ENCODE measurements at regions not wholly inside any gene's neighbourhood (a gene's known extent, or its start where the extent isn't known, plus 50 kb on each side); places are given as distances from the start of the nearest gene placed in this dataset.
A peak's percentile ranks its signal among the peaks of the same experiment; 100 is the strongest.

GRCh38 chrX:80237072-80237471, 183.2 kb upstream of the TENT5D start:
- Mint-ChIP-seq H3K27me3 (no peaks in the 10 kb centered on the region), H3K27ac (no peak overlapping the region)

GRCh38 chrX:80246271-80246670, 174.0 kb upstream of the TENT5D start:
- no peak overlapping the region for H3K4me3 Mint-ChIP-seq

More at GRCh38 chrX:80237072-80237471, 183.2 kb upstream of the TENT5D start:
- Mint-ChIP-seq H3K36me3 (no peaks in the 10 kb centered on the region), H3K4me1 (no peaks in the 10 kb centered on the region), H3K9me3 (peaks cover 0 to 4% (median 0%) of the 10 kb centered on the region in 7 donors), H3K4me3 (no peak overlapping the region)
- no peak for DNase-seq
- ATAC-seq (ENCODE audit: low read depth in 2 of 2), result no peak

GRCh38 chrX:80266287-80266686, 154.0 kb upstream of the TENT5D start:
- DNase-seq (no peak), ATAC-seq (ENCODE audit: low read depth in 2 of 2) (no peak)
- H3K27me3 Mint-ChIP-seq, result no peaks in the 10 kb centered on the region
- no peak overlapping the region for H3K4me3 Mint-ChIP-seq
- H3K4me1 Mint-ChIP-seq, result no peaks in the 10 kb centered on the region
- peaks cover 0 to 2% (median 0%) of the 10 kb centered on the region in 7 donors for H3K9me3 Mint-ChIP-seq
- no peaks in the 10 kb centered on the region for H3K36me3 Mint-ChIP-seq
- no peak overlapping the region for H3K27ac Mint-ChIP-seq

More at GRCh38 chrX:80246271-80246670, 174.0 kb upstream of the TENT5D start:
- Mint-ChIP-seq H3K36me3 (no peaks in the 10 kb centered on the region), H3K9me3 (peaks cover 0 to 10% (median 0%) of the 10 kb centered on the region in 7 donors), H3K4me1 (no peaks in the 10 kb centered on the region), H3K27me3 (no peaks in the 10 kb centered on the region), H3K27ac (no peak overlapping the region)
- ATAC-seq (ENCODE audit: low read depth in 2 of 2) (no peak), DNase-seq (no peak)

GRCh38 chrX:80266979-80267378, 153.3 kb upstream of the TENT5D start:
- Mint-ChIP-seq H3K36me3 (no peaks in the 10 kb centered on the region), H3K4me3 (no peak overlapping the region), H3K27ac (no peak overlapping the region), H3K9me3 (peaks cover 0 to 2% (median 0%) of the 10 kb centered on the region in 7 donors), H3K4me1 (no peaks in the 10 kb centered on the region), H3K27me3 (no peaks in the 10 kb centered on the region)
- no peak for ATAC-seq (ENCODE audit: low read depth in 2 of 2)
- DNase-seq, result no peak

GRCh38 chrX:80267790-80268189, 152.5 kb upstream of the TENT5D start:
- ATAC-seq (ENCODE audit: low read depth in 2 of 2) (no peak), DNase-seq (no peak)
- Mint-ChIP-seq H3K27ac (no peak overlapping the region), H3K9me3 (peaks cover 0 to 2% (median 0%) of the 10 kb centered on the region in 7 donors), H3K36me3 (no peaks in the 10 kb centered on the region), H3K4me1 (no peaks in the 10 kb centered on the region), H3K27me3 (no peaks in the 10 kb centered on the region), H3K4me3 (no peak overlapping the region)

GRCh38 chrX:80282535-80282934, 137.7 kb upstream of the TENT5D start:
- Mint-ChIP-seq H3K36me3 (no peaks in the 10 kb centered on the region), H3K27ac (no peak overlapping the region), H3K9me3 (peaks cover 1 to 9% (median 4%) of the 10 kb centered on the region in 7 donors), H3K27me3 (no peaks in the 10 kb centered on the region), H3K4me3 (no peak overlapping the region), H3K4me1 (no peaks in the 10 kb centered on the region)
- ATAC-seq (ENCODE audit: low read depth in 2 of 2), result no peak
- no peak for DNase-seq

- no peaks in the 10 kb centered on the region for H3K27me3 Mint-ChIP-seq
- H3K4me1 Mint-ChIP-seq, result no peaks in the 10 kb centered on the region
- H3K9me3 Mint-ChIP-seq, result peaks cover 0 to 1% (median 0%) of the 10 kb centered on the region in 7 donors
- DNase-seq, result no peak
- no peak overlapping the region for H3K27ac Mint-ChIP-seq
- H3K4me3 Mint-ChIP-seq, result no peak overlapping the region
- H3K36me3 Mint-ChIP-seq, result no peaks in the 10 kb centered on the region
- no peak for ATAC-seq (ENCODE audit: low read depth in 2 of 2)
Measured at GRCh38 chrX:80285131-80285773, 135.0 kb upstream of the TENT5D start.

GRCh38 chrX:80290834-80291233, 129.4 kb upstream of the TENT5D start:
- H3K27ac Mint-ChIP-seq, result no peak overlapping the region
- DNase-seq (no peak), ATAC-seq (ENCODE audit: low read depth in 2 of 2) (no peak)
- H3K27me3 Mint-ChIP-seq, result no peaks in the 10 kb centered on the region
- peak overlapping the region in 1 of 8 donors; percentile 18 for H3K4me3 Mint-ChIP-seq
- peaks cover 0 to 9% (median 0%) of the 10 kb centered on the region in 7 donors for H3K9me3 Mint-ChIP-seq
- no peaks in the 10 kb centered on the region for H3K4me1 Mint-ChIP-seq
- H3K36me3 Mint-ChIP-seq, result no peaks in the 10 kb centered on the region

- no peak overlapping the region for H3K27ac Mint-ChIP-seq
- H3K36me3 Mint-ChIP-seq, result no peaks in the 10 kb centered on the region
- no peaks in the 10 kb centered on the region for H3K27me3 Mint-ChIP-seq
- H3K4me1 Mint-ChIP-seq, result no peaks in the 10 kb centered on the region
- ATAC-seq (ENCODE audit: low read depth in 2 of 2) (no peak), DNase-seq (no peak)
- no peak overlapping the region for H3K4me3 Mint-ChIP-seq
- peaks cover 0 to 13% (median 0%) of the 10 kb centered on the region in 7 donors for H3K9me3 Mint-ChIP-seq
Measured at GRCh38 chrX:80293354-80293753, 126.9 kb upstream of the TENT5D start.

- H3K4me3 Mint-ChIP-seq, result no peak overlapping the region
- no peaks in the 10 kb centered on the region for H3K36me3 Mint-ChIP-seq
- ATAC-seq (ENCODE audit: low read depth in 2 of 2), result no peak
- no peak overlapping the region for H3K27ac Mint-ChIP-seq
- DNase-seq, result no peak
- H3K4me1 Mint-ChIP-seq, result no peaks in the 10 kb centered on the region
- peaks cover 0 to 23% (median 7%) of the 10 kb centered on the region in 7 donors for H3K9me3 Mint-ChIP-seq
- no peaks in the 10 kb centered on the region for H3K27me3 Mint-ChIP-seq
Measured at GRCh38 chrX:80306007-80306406, 114.2 kb upstream of the TENT5D start.

GRCh38 chrX:80312448-80312847, 107.8 kb upstream of the TENT5D start:
- ATAC-seq (ENCODE audit: low read depth in 2 of 2) (no peak), DNase-seq (no peak)
- Mint-ChIP-seq H3K4me1 (no peaks in the 10 kb centered on the region), H3K36me3 (peaks cover 0 to 9% of the 10 kb centered on the region in 2 donors), H3K27ac (no peak overlapping the region), H3K4me3 (no peak overlapping the region), H3K27me3 (no peaks in the 10 kb centered on the region), H3K9me3 (peaks cover 0 to 8% (median 5%) of the 10 kb centered on the region in 7 donors)

GRCh38 chrX:80316526-80316925, 103.7 kb upstream of the TENT5D start:
- H3K27ac Mint-ChIP-seq, result no peak overlapping the region
- H3K27me3 Mint-ChIP-seq, result no peaks in the 10 kb centered on the region
- H3K4me1 Mint-ChIP-seq, result no peaks in the 10 kb centered on the region
- DNase-seq (no peak), ATAC-seq (ENCODE audit: low read depth in 2 of 2) (no peak)
- no peak overlapping the region for H3K4me3 Mint-ChIP-seq
- peaks cover 0 to 9% of the 10 kb centered on the region in 2 donors for H3K36me3 Mint-ChIP-seq
- peaks cover 3 to 21% (median 10%) of the 10 kb centered on the region in 7 donors for H3K9me3 Mint-ChIP-seq

GRCh38 chrX:80317646-80318045, 102.6 kb upstream of the TENT5D start:
- Mint-ChIP-seq H3K27ac (no peak overlapping the region), H3K9me3 (peaks cover 3 to 21% (median 13%) of the 10 kb centered on the region in 7 donors), H3K4me1 (no peaks in the 10 kb centered on the region), H3K36me3 (peaks cover 0 to 7% of the 10 kb centered on the region in 2 donors), H3K4me3 (no peak overlapping the region), H3K27me3 (no peaks in the 10 kb centered on the region)
- ATAC-seq (ENCODE audit: low read depth in 2 of 2) (no peak), DNase-seq (no peak)

- Mint-ChIP-seq H3K4me3 (no peak overlapping the region), H3K4me1 (no peaks in the 10 kb centered on the region), H3K27ac (no peak overlapping the region), H3K36me3 (no peaks in the 10 kb centered on the region), H3K9me3 (peaks cover 0 to 12% (median 0%) of the 10 kb centered on the region in 7 donors), H3K27me3 (no peaks in the 10 kb centered on the region)
- DNase-seq, result no peak
- ATAC-seq (ENCODE audit: low read depth in 2 of 2), result no peak
Measured at GRCh38 chrX:80331285-80331684, 89.0 kb upstream of the TENT5D start.
